Endothelial cell of umbilical vein (primary cell): ENCODE measurements at regions not wholly inside any gene's neighbourhood (a gene's known extent, or its start where the extent isn't known, plus 50 kb on each side); places are given as distances from the start of the nearest gene placed in this dataset.

ENCODE experiments used
- EZH2 ChIP-seq: IDR thresholded peaks from 2 replicates; pipeline ENCODE4 v1.6.1; 2012; ENCODE audit warnings: borderline replicate concordance, low read depth, mild to moderate bottlenecking, moderate library complexity, low read length, inconsistent platforms; ENCODE audit not compliant: severe bottlenecking
- JUN ChIP-seq: IDR thresholded peaks from 2 replicates; pipeline ENCODE4 v1.6.1; 2011; ENCODE audit warnings: borderline replicate concordance, low read depth; ENCODE audit not compliant: insufficient read length, insufficient read depth
- MYC ChIP-seq: IDR thresholded peaks from one replicate; pipeline ENCODE4 v1.6.1; 2011; ENCODE audit warnings: mild to moderate bottlenecking, low read depth, low read length
- POLR2A ChIP-seq: IDR thresholded peaks from 2 replicates; pipeline ENCODE4 v1.6.1; 2012; ENCODE audit warnings: low read depth, mild to moderate bottlenecking, control low read depth, low read length
- POLR2AphosphoS5 ChIP-seq: IDR thresholded peaks from 2 replicates; pipeline ENCODE4 v1.6.1; 2012; ENCODE audit warnings: low read depth, mild to moderate bottlenecking, control low read depth, low read length, moderate library complexity; ENCODE audit not compliant: insufficient read depth
- TF ChIP-seq, protein P1 (sequence below), 2 donors: IDR thresholded peaks; 1 replicate in 1 of 2; 2 replicates in 1 of 2; pipeline ENCODE4 v1.5.1; 2011; ENCODE audit warnings: low read length in 2 of 2, mild to moderate bottlenecking in 2 of 2, moderate library complexity in 2 of 2, control low read depth in 1 of 2, inconsistent platforms in 1 of 2, low read depth in 1 of 2; ENCODE audit not compliant: insufficient read depth in 1 of 2; ENCODE audit errors: extremely low read depth in 1 of 2
- TF ChIP-seq, protein P2 (sequence below): IDR thresholded peaks from 2 replicates; pipeline ENCODE4 v1.6.1; 2011; ENCODE audit not compliant: insufficient read depth, insufficient read length

DNA sequence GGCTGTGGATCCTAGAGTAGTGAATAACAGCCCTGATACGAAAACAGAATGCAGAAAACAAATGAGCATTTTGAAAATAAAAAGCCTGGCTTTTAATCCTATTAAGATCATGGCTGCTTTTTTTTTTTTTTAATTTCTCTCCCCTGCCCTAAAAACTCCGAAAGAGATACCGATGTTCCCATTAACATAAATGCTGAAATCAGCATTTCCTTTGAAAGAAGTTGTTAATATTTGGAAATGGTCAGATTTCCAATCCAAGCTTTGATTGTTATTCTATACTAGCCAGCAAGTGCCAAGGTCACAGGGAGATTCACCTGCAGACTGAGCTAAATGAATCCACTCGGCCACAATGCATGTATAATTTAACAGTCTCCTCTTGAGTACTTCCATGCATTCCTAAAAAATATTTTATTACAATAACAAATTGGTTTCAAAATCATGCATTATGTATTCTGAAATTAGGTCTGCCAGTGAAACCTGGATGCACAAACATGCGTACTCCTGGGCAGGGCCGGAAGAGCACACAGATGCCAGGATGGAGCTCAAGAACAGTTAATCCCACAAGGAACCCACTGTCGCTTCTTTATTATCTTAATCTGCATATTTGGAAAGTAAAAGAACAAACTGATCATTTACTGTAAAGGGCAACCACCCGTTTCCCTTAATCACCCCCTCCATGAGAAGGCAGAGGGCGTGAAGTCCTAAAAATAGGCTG is 521.5 kb upstream of the ZFHX3 start:
- TF ChIP-seq, protein P1, sequence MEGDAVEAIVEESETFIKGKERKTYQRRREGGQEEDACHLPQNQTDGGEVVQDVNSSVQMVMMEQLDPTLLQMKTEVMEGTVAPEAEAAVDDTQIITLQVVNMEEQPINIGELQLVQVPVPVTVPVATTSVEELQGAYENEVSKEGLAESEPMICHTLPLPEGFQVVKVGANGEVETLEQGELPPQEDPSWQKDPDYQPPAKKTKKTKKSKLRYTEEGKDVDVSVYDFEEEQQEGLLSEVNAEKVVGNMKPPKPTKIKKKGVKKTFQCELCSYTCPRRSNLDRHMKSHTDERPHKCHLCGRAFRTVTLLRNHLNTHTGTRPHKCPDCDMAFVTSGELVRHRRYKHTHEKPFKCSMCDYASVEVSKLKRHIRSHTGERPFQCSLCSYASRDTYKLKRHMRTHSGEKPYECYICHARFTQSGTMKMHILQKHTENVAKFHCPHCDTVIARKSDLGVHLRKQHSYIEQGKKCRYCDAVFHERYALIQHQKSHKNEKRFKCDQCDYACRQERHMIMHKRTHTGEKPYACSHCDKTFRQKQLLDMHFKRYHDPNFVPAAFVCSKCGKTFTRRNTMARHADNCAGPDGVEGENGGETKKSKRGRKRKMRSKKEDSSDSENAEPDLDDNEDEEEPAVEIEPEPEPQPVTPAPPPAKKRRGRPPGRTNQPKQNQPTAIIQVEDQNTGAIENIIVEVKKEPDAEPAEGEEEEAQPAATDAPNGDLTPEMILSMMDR (IDR thresholded peaks at IDR 0.05; ENCODE audit: extremely low read depth in 1 of 2, insufficient read depth in 1 of 2, low read depth in 1 of 2, low read length in 2 of 2): no peak
- no peak for TF ChIP-seq MYC
- TF ChIP-seq POLR2AphosphoS5: no peak
- TF ChIP-seq POLR2A: no peak
- no peak for TF ChIP-seq EZH2
- TF ChIP-seq, protein P2, sequence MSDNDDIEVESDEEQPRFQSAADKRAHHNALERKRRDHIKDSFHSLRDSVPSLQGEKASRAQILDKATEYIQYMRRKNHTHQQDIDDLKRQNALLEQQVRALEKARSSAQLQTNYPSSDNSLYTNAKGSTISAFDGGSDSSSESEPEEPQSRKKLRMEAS: no peak
- no peak for TF ChIP-seq JUN
